ENCODE measurements at regions not wholly inside any gene's neighbourhood (a gene's known extent, or its start where the extent isn't known, plus 50 kb on each side); places are given as distances from the start of the nearest gene placed in this dataset.

- TF ChIP-seq POLR2AphosphoS5 (IDR thresholded peaks at IDR 0.05; ENCODE audit: low read depth, low read length), result no peak
- TF ChIP-seq REST (IDR thresholded peaks at IDR 0.05; ENCODE audit: insufficient read depth in 1 of 2, low read depth in 2 of 2, low read length in 2 of 2), result no peak
Observed at GRCh38 chr18:22606563-22607283, 189.0 kb upstream of the CTAGE1 start.
